Ecto neural progenitor cell (in vitro differentiated cells): ENCODE measurements at regions not wholly inside any gene's neighbourhood (a gene's known extent, or its start where the extent isn't known, plus 50 kb on each side); places are given as distances from the start of the nearest gene placed in this dataset.

Experiments
- DNase-seq: peaks from one replicate; pipeline ENCODE4 v3.0.0-alpha.2; 2018; ENCODE audit warnings: low spot score

- DNase-seq, result no peak
Measured at GRCh38 chr2:146131048-146131447, 1611.1 kb upstream of the ZEB2 start.

GRCh38 chr2:146130290-146130689, 1610.4 kb upstream of the ZEB2 start:
- DNase-seq, result no peak

DNA sequence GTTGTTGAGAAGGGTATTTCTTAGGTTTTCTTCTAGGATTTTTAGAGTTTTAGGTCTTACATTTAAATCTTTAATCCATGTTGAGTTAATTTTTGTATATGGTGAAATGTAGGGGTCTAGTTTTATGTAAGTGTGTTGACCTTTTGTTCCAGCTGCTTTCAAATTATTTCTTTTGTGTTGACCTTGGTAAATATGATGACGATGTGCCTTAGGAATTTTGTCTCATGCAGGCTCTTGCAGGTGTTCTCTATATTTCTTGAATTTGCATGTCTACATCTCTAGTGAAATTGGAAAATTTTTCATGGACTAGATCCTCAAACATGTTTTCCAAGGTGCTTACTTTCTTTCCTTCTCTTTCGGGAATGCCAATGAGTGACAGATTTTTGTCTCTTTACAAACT, 1609.3 kb upstream of the ZEB2 start:
- no peak for DNase-seq

- no peak for DNase-seq
Measured at GRCh38 chr2:146128216-146128615, 1608.3 kb upstream of the ZEB2 start.

GRCh38 chr2:146125551-146125950, 1605.6 kb upstream of the ZEB2 start:
- DNase-seq, result no peak

- DNase-seq, result no peak
Measured at GRCh38 chr2:146124741-146125140, 1604.8 kb upstream of the ZEB2 start.

- DNase-seq, result no peak
Measured at GRCh38 chr2:146123714-146124113, 1603.8 kb upstream of the ZEB2 start.

DNA sequence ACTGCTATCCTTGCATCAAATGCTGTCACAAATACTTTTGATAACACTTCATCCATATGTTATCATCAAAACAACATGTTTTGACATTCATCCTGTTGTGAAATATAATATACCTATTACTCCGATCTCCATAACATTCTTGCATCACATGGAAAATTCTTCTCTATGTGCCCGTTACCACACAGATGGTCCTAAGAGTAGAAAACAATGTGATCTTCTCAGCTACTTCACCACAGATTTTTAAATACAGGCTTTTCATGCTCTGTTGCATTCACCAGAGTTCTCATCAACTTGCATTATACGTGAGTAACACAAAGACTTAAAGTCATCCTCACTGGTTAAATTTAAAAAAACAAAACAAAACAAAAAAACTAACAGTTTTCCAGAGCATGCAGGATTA, 1603.3 kb upstream of the ZEB2 start:
- DNase-seq, result no peak

DNA sequence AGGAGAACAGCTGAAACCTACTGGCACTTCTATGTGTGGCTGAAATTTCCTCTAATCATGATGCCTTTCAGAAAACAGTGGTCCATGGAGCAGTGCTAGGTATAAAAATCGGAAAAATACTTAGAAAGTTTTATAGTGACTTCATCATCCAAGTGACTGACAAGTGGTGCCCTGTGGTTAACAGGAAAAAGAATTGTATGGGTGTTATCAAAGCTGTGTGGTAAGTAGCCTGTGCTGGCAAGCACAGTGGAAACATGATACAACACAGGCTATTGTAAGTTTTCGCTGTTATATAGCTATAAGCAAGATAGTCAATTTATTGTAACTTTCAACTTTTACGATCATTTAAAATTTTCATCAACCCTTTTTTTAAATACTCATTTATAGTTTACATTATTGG, 1599.7 kb upstream of the ZEB2 start:
- no peak for DNase-seq

GRCh38 chr2:146108993-146109392, 1589.1 kb upstream of the ZEB2 start:
- no peak for DNase-seq

DNA sequence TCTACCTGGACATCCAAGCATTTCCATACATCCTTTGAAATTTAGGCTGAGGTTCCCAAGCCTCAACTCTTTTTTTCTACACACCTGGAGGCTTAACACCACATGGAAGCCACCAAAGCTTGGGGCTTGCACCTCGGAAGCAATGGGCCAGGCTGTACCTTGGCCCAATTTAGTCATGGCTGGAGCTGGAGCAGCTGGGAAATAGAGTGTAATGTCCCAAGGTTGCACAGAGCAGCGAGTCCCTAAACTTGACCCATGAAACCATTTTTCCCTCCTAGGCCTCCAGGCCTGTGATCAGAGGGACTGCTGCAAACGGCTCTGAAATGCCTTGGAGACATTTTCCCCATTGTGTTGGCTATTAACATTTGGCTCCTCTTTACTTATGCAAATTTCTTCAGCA, 1574.3 kb upstream of the ZEB2 start:
- DNase-seq, result no peak

- DNase-seq, result no peak
Measured at GRCh38 chr2:146081459-146081858, 1561.5 kb upstream of the ZEB2 start.

GRCh38 chr2:146080925-146081324, 1561.0 kb upstream of the ZEB2 start:
- DNase-seq, result no peak

- DNase-seq, result no peak
Measured at GRCh38 chr2:146079216-146079615, 1559.3 kb upstream of the ZEB2 start.

GRCh38 chr2:146077156-146077555, 1557.2 kb upstream of the ZEB2 start:
- DNase-seq, result no peak

GRCh38 chr2:146068051-146068450, 1548.1 kb upstream of the ZEB2 start:
- DNase-seq, result no peak

- no peak for DNase-seq
Measured at GRCh38 chr2:146048141-146048540, 1528.2 kb upstream of the ZEB2 start.

GRCh38 chr2:146041274-146041910, 1521.5 kb upstream of the ZEB2 start:
- DNase-seq, result no peak

DNA sequence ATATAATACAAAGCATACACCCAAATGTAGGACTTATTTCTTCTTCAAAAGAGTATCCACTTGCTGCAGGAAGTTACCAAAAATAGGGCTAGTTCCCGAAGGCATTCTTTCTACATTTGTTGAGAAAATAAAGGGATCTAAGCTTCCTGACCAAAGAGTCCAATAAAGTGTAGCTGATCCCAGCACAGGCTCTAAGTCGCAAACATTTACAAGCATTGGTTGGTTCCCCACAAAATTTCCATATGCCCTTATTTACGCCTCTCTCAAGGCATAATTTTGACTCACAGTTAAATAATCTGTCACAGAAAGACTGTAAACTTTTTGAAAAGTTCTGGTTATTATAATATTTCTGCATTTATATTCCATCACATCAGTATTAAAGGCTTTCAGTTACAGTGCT, 1520.1 kb upstream of the ZEB2 start:
- no peak for DNase-seq

DNA sequence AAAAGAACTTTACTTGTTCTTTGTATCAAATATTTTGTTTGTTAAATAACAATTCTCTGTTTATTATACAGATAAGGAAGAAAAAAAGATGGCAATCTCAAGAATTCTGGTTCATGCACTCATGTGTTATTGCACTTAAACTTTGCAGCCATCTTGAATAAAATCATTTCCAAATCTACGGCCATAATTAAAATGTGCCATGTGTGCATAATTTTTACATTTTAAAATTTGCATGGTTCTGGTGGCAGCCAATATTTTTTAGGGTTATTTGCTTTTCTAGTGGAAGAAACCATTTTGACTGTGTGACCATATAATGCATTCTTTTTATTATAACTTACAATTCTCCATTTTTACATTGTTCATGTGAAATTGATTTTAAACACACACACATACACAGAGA, 1518.1 kb upstream of the ZEB2 start:
- no peak for DNase-seq

- DNase-seq, result no peak
Measured at GRCh38 chr2:146037334-146037870, 1517.5 kb upstream of the ZEB2 start.

- DNase-seq, result no peak
Measured at GRCh38 chr2:146031158-146031557, 1511.2 kb upstream of the ZEB2 start.

DNA sequence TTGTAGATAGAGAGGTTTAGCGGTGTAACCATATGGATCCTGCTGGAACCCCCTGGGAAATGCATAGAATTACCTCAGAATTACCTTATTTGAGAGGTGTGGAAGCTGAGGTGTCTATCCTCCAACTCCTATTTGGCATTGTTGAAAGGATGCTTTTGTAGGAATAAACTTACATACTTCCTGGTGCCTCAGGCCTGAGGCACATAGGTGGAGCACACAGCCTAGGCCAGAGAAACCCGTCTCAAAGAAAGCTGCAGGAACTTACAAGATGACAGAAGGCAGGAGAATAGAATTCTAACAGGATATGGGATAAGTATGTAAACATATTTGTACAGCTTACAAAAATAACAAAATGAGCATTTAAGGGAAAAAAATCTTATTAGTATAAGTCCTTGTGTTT, 1507.2 kb upstream of the ZEB2 start:
- DNase-seq, result no peak

DNA sequence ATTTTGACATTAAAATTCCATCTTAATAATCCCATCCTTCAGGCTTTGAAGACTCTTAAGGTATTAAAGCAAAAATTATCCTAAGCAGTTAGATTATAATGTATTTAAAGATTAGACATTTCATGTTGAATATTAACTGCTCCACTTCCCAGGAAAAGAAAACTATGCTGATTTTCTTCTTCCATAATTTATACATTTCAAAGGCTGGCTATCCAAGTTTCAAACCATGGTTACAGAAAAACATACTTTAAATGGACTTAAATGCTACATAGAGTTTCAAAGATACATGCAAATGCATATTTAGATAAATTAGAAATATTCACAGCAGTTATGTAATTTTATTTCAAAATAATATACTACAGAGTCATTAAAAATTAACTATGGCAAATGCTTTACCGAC, 1505.6 kb upstream of the ZEB2 start:
- DNase-seq, result no peak
